Activated naive CD4-positive, alpha-beta T cell treated with anti-CD3 and anti-CD28 coated beads, Interleukin-2, amount 50 U/mL, for 72 hours (primary cell): ENCODE measurements at regions not wholly inside any gene's neighbourhood (a gene's known extent, or its start where the extent isn't known, plus 50 kb on each side); places are given as distances from the start of the nearest gene placed in this dataset.

Experiments used
- ATAC-seq, 2 donors: fragments of 150-1000 bp; cut with Tn5 transposase; 2 replicates each; pipeline ENCODE4 v1.10.0; 2021; ENCODE audit warnings: mild to moderate bottlenecking in 2 of 2, moderate library complexity in 2 of 2
- DNase-seq, 2 donors: peaks; one replicate each; pipeline ENCODE4 v3.0.0; 2021 to 2022; ENCODE audit warnings: low spot score in 2 of 2
- H3K27ac Mint-ChIP-seq, 2 donors: one replicate each; pipeline ENCODE4 v1.8.0; 2022; ENCODE audit warnings: mild to moderate bottlenecking in 2 of 2, mixed read lengths in 2 of 2
- H3K36me3 Mint-ChIP-seq, 2 donors: one replicate each; pipeline ENCODE4 v1.8.0; 2022; ENCODE audit warnings: mixed read lengths in 2 of 2
- H3K9me3 Mint-ChIP-seq, 2 donors: one replicate each; pipeline ENCODE4 v1.8.0; 2022; ENCODE audit warnings: mixed read lengths in 2 of 2

- no peak for DNase-seq
- H3K27ac Mint-ChIP-seq, result no peak overlapping the region
- no peak for ATAC-seq
- no peaks in the 10 kb centered on the region for H3K9me3 Mint-ChIP-seq
- no peaks in the 10 kb centered on the region for H3K36me3 Mint-ChIP-seq
Measured at GRCh38 chr5:164748861-164749260, 1243.4 kb downstream of the MAT2B start.

GRCh38 chr5:164753434-164753833, 1248.0 kb downstream of the MAT2B start:
- ATAC-seq, result no peak
- no peak for DNase-seq
- H3K9me3 Mint-ChIP-seq, result peaks cover 4 to 5% of the 10 kb centered on the region in 2 donors
- H3K36me3 Mint-ChIP-seq, result no peaks in the 10 kb centered on the region
- H3K27ac Mint-ChIP-seq, result no peak overlapping the region

DNA sequence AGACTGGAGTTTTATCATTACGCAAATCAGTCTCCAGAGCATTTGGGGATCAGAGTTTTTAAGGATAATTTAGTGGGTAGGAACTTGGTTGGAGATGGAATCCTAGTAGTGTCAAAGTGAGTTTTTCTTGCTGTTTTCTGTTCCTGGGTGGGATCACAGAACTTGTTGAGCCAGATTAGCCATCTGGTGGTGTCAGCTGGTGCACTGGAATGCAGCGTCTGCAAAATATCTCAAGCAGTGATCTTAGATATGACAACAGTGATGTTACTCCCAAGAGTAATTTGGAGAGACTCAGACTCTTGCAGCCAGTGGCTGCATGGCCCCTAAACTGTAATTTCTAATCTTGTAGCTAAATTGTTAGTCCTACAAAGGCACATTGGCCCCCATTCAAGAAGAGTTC, 1257.8 kb downstream of the MAT2B start:
- no peak overlapping the region for H3K27ac Mint-ChIP-seq
- ATAC-seq, result no peak
- H3K36me3 Mint-ChIP-seq, result no peaks in the 10 kb centered on the region

GRCh38 chr5:164772122-164772521, 1266.7 kb downstream of the MAT2B start:
- DNase-seq (no peak), ATAC-seq (no peak)
- Mint-ChIP-seq H3K27ac (no peak overlapping the region), H3K36me3 (no peaks in the 10 kb centered on the region), H3K9me3 (peaks cover 18 to 37% of the 10 kb centered on the region in 2 donors)

More for the DNA sequence above, 1257.8 kb downstream of the MAT2B start:
- DNase-seq, result no peak
- H3K9me3 Mint-ChIP-seq, result peaks cover 11 to 15% of the 10 kb centered on the region in 2 donors

GRCh38 chr5:164784230-164784629, 1278.8 kb downstream of the MAT2B start:
- H3K9me3 Mint-ChIP-seq, result no peaks in the 10 kb centered on the region
- ATAC-seq, result no peak

DNA sequence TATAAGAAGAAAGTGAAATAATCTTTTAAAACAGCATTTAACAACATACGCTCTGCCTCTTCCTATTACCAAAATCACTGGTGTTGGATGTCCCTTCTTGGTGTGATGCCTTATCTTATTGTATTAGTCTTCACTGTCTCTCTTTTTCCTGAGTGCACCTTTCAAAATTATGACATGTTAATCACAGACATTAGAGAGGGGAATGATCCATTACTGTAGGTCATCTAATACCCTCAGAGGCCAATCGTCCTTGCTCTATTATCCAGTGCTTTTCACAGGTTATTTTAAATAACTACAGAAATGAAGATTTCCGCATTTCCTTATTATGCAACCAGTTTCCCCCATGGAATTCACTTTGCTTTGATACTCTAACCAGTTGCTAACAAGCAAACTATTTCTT, 1292.7 kb downstream of the MAT2B start:
- DNase-seq, result no peak
- no peak for ATAC-seq
- Mint-ChIP-seq H3K9me3 (peaks cover 15 to 17% of the 10 kb centered on the region in 2 donors), H3K36me3 (peaks cover 5 to 6% of the 10 kb centered on the region in 2 donors), H3K27ac (no peak overlapping the region)

More at GRCh38 chr5:164784230-164784629, 1278.8 kb downstream of the MAT2B start:
- Mint-ChIP-seq H3K36me3 (no peaks in the 10 kb centered on the region), H3K27ac (no peak overlapping the region)
- no peak for DNase-seq

GRCh38 chr5:164799391-164799790, 1294.0 kb downstream of the MAT2B start:
- no peak overlapping the region for H3K27ac Mint-ChIP-seq
- DNase-seq (no peak), ATAC-seq (no peak)
- peaks cover 15 to 17% of the 10 kb centered on the region in 2 donors for H3K9me3 Mint-ChIP-seq
- peaks cover 5 to 6% of the 10 kb centered on the region in 2 donors for H3K36me3 Mint-ChIP-seq

GRCh38 chr5:164801910-164802309, 1296.5 kb downstream of the MAT2B start:
- peaks cover 17 to 22% of the 10 kb centered on the region in 2 donors for H3K9me3 Mint-ChIP-seq
- H3K36me3 Mint-ChIP-seq, result peaks cover 5 to 6% of the 10 kb centered on the region in 2 donors
- no peak overlapping the region for H3K27ac Mint-ChIP-seq
- DNase-seq (no peak), ATAC-seq (no peak)

GRCh38 chr5:164809821-164810220, 1304.4 kb downstream of the MAT2B start:
- peaks cover 5% of the 10 kb centered on the region in 2 donors for H3K9me3 Mint-ChIP-seq
- ATAC-seq, result no peak
- DNase-seq, result no peak
- H3K27ac Mint-ChIP-seq, result no peak overlapping the region
- no peaks in the 10 kb centered on the region for H3K36me3 Mint-ChIP-seq

- H3K27ac Mint-ChIP-seq, result no peak overlapping the region
- ATAC-seq, result no peak
- no peak for DNase-seq
- H3K36me3 Mint-ChIP-seq, result no peaks in the 10 kb centered on the region
- H3K9me3 Mint-ChIP-seq, result peaks cover 0 to 5% of the 10 kb centered on the region in 2 donors
Measured at GRCh38 chr5:164818445-164818844, 1313.0 kb downstream of the MAT2B start.

GRCh38 chr5:164824671-164825070, 1319.3 kb downstream of the MAT2B start:
- ATAC-seq (no peak), DNase-seq (no peak)
- peaks cover 0 to under 1% of the 10 kb centered on the region in 2 donors for H3K9me3 Mint-ChIP-seq
- no peak overlapping the region for H3K27ac Mint-ChIP-seq
- no peaks in the 10 kb centered on the region for H3K36me3 Mint-ChIP-seq

GRCh38 chr5:164832516-164832915, 1327.1 kb downstream of the MAT2B start:
- no peaks in the 10 kb centered on the region for H3K36me3 Mint-ChIP-seq
- H3K27ac Mint-ChIP-seq, result no peak overlapping the region
- ATAC-seq (no peak), DNase-seq (no peak)
- peaks cover 0 to 4% of the 10 kb centered on the region in 2 donors for H3K9me3 Mint-ChIP-seq

- DNase-seq, result no peak
- Mint-ChIP-seq H3K27ac (no peak overlapping the region), H3K9me3 (peaks cover 3 to 7% of the 10 kb centered on the region in 2 donors), H3K36me3 (no peaks in the 10 kb centered on the region)
- ATAC-seq, result no peak
Measured at GRCh38 chr5:164844348-164844747, 1338.9 kb downstream of the MAT2B start.

DNA sequence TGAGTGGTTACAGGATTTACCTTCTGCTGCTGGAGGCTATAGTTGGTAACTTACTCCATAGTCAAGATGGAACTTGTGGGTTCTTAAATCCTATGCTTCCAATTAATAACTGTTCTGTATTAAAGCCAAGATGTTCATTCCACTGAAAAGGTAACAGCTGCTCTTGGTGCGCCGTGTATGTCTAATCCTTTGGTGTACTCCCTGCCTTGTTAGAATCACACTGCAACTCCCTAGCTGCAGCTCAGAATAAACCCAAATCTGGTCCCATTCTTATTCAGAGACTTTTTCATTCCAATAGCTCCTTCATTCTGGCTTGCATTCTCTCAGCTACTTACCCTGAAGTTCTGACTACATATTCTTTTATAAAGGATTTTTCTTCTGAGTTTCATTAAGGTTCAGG, 1355.5 kb downstream of the MAT2B start:
- Mint-ChIP-seq H3K9me3 (peaks cover 16 to 19% of the 10 kb centered on the region in 2 donors), H3K36me3 (no peaks in the 10 kb centered on the region), H3K27ac (no peak overlapping the region)
- DNase-seq (no peak), ATAC-seq (no peak)

GRCh38 chr5:164861610-164862009, 1356.2 kb downstream of the MAT2B start:
- DNase-seq (no peak), ATAC-seq (no peak)
- Mint-ChIP-seq H3K9me3 (peaks cover 16 to 19% of the 10 kb centered on the region in 2 donors), H3K27ac (no peak overlapping the region), H3K36me3 (no peaks in the 10 kb centered on the region)

DNA sequence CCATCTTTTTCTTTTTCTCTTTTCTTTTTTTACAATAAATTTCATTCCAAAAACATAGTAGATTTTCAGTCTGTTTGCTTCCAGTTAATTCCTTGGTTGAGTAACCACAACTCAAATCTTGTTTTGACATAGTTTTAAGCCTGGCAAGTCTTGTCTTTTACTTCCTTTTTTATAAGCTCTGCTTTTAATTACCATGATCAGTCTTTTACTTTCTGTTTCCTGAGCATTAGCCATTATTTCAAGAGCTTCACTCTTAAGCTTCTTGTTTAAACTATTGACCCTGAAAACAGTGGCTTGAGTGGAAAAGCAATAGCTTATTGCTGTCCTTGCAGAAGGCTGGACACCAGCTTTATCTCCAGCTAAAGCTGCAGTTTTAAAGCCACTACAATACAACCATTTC, 1363.3 kb downstream of the MAT2B start:
- Mint-ChIP-seq H3K27ac (no peak overlapping the region), H3K36me3 (no peaks in the 10 kb centered on the region), H3K9me3 (peaks cover 6 to 9% of the 10 kb centered on the region in 2 donors)

DNA sequence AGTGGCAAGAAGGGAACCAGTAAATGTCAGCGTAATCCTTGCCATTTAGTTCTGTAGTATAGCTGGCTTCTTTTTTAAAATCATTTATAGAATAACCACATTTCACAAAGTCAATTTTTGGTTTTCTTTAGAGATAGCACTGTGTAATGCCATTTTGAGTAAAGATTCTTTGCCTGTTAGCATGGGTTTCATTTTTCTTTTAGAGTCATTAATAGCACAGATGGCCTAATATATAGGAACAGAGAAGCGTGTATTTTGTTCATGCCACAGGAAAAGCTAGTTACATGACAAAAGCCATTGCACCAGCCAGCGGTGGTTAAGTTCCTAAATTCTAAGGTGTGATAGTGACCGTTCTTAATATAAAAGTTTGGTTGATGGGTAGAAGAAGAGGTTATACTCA, 1363.9 kb downstream of the MAT2B start:
- Mint-ChIP-seq H3K9me3 (peaks cover 6 to 15% of the 10 kb centered on the region in 2 donors), H3K36me3 (no peaks in the 10 kb centered on the region), H3K27ac (no peak overlapping the region)
- DNase-seq, result no peak
- no peak for ATAC-seq

More for the DNA sequence above, 1363.3 kb downstream of the MAT2B start:
- DNase-seq (no peak), ATAC-seq (no peak)

DNA sequence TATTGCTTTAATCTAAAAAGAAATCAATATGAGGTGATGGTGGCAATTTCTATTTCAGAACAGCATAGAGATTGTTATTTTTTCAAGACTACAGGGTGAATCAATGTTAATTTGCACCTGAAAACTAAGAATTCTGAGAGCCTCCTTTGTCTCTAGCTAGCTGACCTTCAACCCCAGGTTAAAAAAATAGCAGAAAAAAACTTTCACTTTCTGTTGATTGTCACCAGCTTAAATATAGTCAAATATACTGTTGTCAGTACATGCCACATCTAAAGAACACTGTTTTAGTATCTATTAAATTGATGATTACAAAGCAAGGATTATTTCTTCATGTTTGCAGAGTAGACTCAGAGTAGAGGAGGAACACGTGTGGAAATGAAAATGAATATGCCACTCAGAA, 1371.4 kb downstream of the MAT2B start:
- H3K9me3 Mint-ChIP-seq, result peaks cover 0 to 15% of the 10 kb centered on the region in 2 donors
- no peak for ATAC-seq
- no peaks in the 10 kb centered on the region for H3K36me3 Mint-ChIP-seq
- H3K27ac Mint-ChIP-seq, result no peak overlapping the region
- DNase-seq, result no peak

GRCh38 chr5:164881442-164881841, 1376.0 kb downstream of the MAT2B start:
- Mint-ChIP-seq H3K9me3 (peaks cover 7 to 14% of the 10 kb centered on the region in 2 donors), H3K36me3 (no peaks in the 10 kb centered on the region), H3K27ac (no peak overlapping the region)
- DNase-seq (no peak), ATAC-seq (no peak)
